Posterior cingulate gyrus (tissue), 11 donors: ENCODE measurements at regions not wholly inside any gene's neighbourhood (a gene's known extent, or its start where the extent isn't known, plus 50 kb on each side); places are given as distances from the start of the nearest gene placed in this dataset.
"Not testable (repeated sequence)": the region's sequence is repeated elsewhere in the genome, so short reads cannot be mapped to it uniquely, and the experiment has no call there.

Experiments
- DNase-seq, 10 donors: peaks; one replicate each; pipeline versions ENCODE4 v3.0.0 to v3.0.0-alpha.2; 2020 to 2021; ENCODE audit warnings: mixed read lengths in 3 of 10
- intact Hi-C: fragments of 100-400 bp; cut with DNase I; formaldehyde crosslinking; loops from one replicate; pipeline ENCODE4 v1.15.1; 2023

GRCh38 chrX:82528525-82528924 lies 979.6 kb upstream of the POU3F4 start:
- DNase-seq = no peak
- intact Hi-C loops = no loop called here

- no peak for DNase-seq
- intact Hi-C loops = no loop called here
Measured at GRCh38 chrX:82534086-82534597, 973.9 kb upstream of the POU3F4 start.

DNA sequence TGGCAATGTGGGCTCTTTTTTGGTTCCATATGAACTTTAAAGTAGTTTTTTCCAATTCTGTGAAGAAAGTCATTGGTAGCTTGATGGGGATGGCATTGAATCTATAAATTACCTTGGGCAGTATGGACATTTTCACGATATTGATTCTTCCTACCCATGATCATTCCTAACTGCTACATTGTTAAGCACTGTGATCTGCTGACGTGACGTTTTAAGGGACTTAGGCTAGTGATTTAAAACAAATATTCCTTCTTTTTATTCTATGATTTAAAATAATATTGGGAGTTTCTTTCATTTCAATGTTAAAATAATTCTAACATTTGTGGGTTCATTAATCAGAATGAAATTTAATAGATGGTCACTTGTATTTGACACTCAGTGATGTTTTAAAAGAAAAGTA lies 970.9 kb upstream of the POU3F4 start:
- intact Hi-C loops, DNase-seq: not testable (repeated sequence)

DNA sequence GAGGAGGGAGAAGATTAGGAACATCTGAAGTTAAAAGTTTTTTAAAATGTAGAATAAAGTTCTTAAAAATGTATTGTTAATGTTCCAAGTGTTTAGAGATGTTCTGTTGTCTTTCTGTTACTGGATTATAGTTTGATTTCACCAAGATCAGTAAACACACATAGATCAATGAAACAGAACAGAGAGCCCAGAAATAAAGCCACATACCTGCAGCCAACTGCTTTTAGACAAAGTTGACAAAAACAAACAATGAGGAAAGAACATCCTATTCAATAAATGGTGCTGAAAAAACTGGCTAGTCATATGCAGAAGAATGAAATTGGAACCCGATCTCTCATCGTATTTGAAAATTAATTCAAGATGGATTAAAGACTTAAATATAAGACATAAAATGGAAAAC lies 966.3 kb upstream of the POU3F4 start:
- no peak for DNase-seq
- intact Hi-C loops = no loop called here

DNA sequence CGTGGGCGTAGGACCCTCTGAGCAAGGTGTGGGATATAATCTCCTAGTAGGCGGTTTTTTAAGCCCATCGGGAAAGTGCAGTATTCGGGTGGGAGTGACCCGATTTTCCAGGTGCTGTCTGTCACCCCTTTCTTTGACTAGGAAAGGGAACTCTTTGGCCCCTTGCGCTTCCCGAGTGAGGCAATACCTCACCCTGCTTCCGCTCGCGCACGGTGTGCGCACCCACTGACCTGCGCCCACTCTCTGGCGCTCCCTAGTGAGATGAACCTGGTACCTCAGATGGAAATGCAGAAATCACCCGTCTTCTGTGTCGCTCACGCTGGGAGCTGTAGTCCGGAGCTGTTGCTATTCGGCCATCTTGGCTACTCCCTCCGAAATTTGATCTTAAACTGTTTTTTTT lies 955.9 kb upstream of the POU3F4 start:
- DNase-seq = peak in 1 of 10 donors; percentile 54
- intact Hi-C loops = not testable (repeated sequence)

GRCh38 chrX:82556588-82556987 lies 951.5 kb upstream of the POU3F4 start:
- intact Hi-C loops = no loop called here
- DNase-seq = no peak

DNA sequence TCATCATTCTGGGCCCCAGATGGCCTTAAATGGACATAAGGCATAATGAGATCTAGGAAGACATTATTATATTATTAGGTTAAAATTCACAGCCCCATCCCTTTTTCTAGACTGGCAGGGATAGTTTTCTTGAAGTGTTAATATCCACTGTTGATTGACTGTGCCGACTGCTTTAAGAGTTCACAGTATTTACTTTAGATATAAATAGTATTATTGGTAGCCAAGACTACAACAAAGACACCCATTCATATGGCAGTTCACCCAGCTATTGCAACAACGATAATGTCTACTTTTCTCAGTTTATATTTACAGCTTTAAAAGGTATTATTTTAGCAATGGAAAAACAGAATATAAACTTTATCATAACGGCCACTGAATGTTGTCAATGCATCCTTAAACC lies 922.2 kb upstream of the POU3F4 start:
- intact Hi-C loops = no loop called here
- no peak for DNase-seq

- intact Hi-C loops = no loop called here
- DNase-seq = no peak
Measured at GRCh38 chrX:82589410-82589809, 918.7 kb upstream of the POU3F4 start.

DNA sequence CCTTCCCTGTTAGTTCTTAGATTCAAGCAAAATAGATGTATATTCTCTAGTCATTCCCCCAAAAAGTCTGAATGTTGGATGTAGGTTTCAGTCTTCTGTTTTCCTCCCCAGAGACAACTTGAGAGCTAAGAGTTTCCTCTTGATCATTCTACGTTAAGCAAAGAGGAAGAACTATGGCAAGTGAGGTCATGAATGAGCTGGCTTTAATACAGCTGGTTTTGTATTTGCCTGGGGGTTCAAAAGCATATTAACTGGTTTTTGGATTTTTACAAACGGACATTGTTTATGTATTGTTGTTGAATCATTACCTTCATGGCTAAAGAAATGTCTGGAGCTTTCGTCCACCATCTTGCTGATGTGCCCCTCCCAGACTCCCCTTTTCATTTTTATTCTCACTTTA lies 916.7 kb upstream of the POU3F4 start:
- no peak for DNase-seq
- intact Hi-C loops = no loop called here

- intact Hi-C loops = no loop called here
- no peak for DNase-seq
Measured at GRCh38 chrX:82626978-82627377, 881.1 kb upstream of the POU3F4 start.

DNA sequence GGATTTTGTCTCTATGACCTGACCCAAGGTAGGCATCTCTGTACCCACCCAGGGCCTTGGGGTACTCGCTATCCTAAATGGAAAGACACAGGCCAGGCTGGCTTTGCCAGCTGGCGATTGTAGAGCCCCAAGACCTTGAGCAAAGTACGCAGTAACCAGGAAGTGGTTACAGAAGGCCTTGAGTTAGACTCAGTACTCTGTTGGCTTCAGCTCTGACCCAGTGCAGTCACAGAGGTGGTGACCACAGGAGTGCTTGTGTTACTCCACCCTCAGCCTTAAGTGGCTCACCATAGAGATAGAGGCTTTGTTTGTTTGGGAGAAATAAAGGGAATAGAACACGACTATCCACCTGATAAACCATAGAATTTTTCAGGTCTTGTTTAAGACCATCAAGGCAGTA lies 880.5 kb upstream of the POU3F4 start:
- DNase-seq = no peak
- intact Hi-C loops = no loop called here

DNA sequence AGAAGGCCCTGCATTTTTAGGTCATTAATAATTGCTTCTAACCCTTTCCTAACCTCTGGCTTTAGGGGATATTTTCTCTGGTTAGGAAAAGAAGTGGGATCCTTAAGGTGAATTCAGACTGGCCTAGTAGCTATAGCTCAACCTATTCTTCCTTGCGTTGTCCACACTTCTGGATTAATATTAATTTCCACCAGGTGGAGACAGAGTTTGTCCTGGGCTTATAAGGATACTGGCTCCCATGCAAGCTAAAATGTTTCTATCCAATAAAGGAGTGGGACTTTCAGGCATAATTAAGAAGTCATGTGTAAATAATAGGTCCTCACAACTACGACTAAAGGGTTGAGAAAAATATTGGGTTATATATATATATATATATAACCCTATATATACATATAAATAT lies 860.0 kb upstream of the POU3F4 start:
- no peak for DNase-seq
- intact Hi-C loops = no loop called here

DNA sequence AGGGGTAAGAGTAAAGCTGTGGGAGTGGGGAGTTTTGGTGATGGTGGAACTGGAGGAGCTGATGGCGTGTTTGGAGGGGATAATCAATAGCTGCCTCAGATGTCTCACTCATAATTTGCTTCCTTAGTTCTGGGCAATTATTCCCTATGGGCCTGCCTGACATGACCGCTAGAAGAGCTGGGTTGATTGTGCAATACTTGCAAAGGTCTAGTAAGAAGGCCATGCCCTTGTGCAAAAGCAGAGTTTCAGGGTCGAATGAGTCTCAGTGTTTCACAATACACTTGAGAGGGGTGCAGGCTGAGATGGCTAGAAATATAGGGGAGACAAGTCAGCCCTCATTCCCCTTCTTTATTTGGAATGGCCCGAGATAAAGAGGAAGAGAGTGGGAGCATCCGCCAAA lies 858.4 kb upstream of the POU3F4 start:
- intact Hi-C loops = no loop called here
- no peak for DNase-seq

GRCh38 chrX:82658492-82658891 lies 849.6 kb upstream of the POU3F4 start:
- intact Hi-C loops = no loop called here
- DNase-seq = no peak

DNA sequence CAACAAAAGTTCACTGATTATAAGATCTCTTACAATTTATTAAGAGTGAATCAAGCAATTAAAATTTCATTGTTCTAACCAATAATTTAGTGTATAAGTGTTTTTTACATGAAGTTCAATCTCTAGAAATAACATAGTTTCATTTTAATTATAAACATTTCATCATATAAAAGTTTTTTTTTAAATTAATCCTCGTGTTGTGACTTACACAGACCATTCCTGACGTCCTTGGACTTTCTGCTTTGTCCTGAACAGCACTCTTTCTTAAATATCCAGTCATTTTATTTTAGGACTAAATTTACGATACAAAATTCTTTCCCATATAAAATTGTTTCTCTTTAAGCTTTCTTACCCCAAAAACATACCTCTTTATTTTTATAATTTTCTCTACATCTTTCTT lies 841.7 kb upstream of the POU3F4 start:
- intact Hi-C loops = no loop called here
- DNase-seq = no peak

GRCh38 chrX:82675104-82675503 lies 833.0 kb upstream of the POU3F4 start:
- intact Hi-C loops = no loop called here

GRCh38 chrX:82676386-82676785 lies 831.7 kb upstream of the POU3F4 start:
- intact Hi-C loops = no loop called here
- no peak for DNase-seq

More at GRCh38 chrX:82675104-82675503, 833.0 kb upstream of the POU3F4 start:
- DNase-seq = no peak

- intact Hi-C loops = no loop called here
- no peak for DNase-seq
Measured at GRCh38 chrX:82677286-82677685, 830.8 kb upstream of the POU3F4 start.

- no peak for DNase-seq
- intact Hi-C loops = no loop called here
Measured at GRCh38 chrX:82692991-82693390, 815.1 kb upstream of the POU3F4 start.

- DNase-seq = no peak
- intact Hi-C loops = no loop called here
Measured at GRCh38 chrX:82695066-82695465, 813.0 kb upstream of the POU3F4 start.

DNA sequence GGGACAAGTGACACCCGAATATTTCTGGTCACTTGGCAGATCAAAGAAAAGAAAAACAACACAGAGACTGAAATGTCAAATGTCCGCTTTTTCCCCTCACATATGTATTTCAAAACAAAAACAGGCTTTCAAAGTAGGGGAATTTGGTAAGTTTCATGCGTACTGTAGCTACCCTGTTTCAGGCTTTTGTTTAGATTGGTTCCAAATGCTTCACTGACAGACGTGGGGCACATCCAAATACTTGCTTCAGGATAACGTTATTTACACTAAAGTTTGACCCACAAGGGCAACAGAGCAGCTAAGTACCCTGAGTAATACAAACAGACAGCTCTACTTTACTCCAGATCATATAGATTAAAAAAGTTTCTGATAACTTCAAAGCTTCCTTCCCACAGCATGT lies 804.5 kb upstream of the POU3F4 start:
- DNase-seq = no peak
- intact Hi-C loops = no loop called here

- intact Hi-C loops = no loop called here
- no peak for DNase-seq
Measured at GRCh38 chrX:82711457-82711856, 796.6 kb upstream of the POU3F4 start.

GRCh38 chrX:82721891-82722290 lies 786.2 kb upstream of the POU3F4 start:
- intact Hi-C loops = no loop called here
- no peak for DNase-seq
